ENCODE measurements at regions not wholly inside any gene's neighbourhood (a gene's known extent, or its start where the extent isn't known, plus 50 kb on each side); places are given as distances from the start of the nearest gene placed in this dataset.
"Not testable (repeated sequence)": the region's sequence is repeated elsewhere in the genome, so short reads cannot be mapped to it uniquely, and the experiment has no call there.

DNA sequence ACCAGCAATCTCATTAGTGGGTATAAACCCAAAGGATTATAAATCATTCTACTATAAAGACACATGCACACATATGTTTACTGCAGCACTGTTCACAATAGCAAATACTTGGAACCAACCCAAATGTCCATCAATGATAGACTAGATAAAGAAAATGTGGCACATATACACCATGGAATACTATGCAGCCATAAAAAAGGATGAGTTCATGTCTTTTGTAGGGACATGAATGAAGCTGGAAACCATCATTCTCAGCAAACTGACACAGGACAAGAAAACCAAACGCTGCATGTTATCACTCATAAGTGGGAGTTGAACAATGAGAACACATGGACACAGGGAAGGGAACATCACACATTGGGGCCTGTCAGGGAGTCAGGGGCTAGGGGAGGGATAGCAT lies 53.0 kb upstream of the NAB1 start:
- not testable (repeated sequence) for TF ChIP-seq ZNF384, FOXA1 (IDR thresholded peaks at IDR 0.05)
- TF ChIP-seq, protein P1, sequence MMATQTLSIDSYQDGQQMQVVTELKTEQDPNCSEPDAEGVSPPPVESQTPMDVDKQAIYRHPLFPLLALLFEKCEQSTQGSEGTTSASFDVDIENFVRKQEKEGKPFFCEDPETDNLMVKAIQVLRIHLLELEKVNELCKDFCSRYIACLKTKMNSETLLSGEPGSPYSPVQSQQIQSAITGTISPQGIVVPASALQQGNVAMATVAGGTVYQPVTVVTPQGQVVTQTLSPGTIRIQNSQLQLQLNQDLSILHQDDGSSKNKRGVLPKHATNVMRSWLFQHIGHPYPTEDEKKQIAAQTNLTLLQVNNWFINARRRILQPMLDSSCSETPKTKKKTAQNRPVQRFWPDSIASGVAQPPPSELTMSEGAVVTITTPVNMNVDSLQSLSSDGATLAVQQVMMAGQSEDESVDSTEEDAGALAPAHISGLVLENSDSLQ (IDR thresholded peaks at IDR 0.05), result not testable (repeated sequence)
